GM19035 (cell line): ENCODE measurements at regions not wholly inside any gene's neighbourhood (a gene's known extent, or its start where the extent isn't known, plus 50 kb on each side); places are given as distances from the start of the nearest gene placed in this dataset.
"Not testable (repeated sequence)": the region's sequence is repeated elsewhere in the genome, so short reads cannot be mapped to it uniquely, and the experiment has no call there.

Experiments
- ATAC-seq: cut with Tn5 transposase; IDR thresholded peaks from one replicate; pipeline ENCODE4 v1.9.1; 2021; ENCODE audit not compliant: unreplicated experiment

DNA sequence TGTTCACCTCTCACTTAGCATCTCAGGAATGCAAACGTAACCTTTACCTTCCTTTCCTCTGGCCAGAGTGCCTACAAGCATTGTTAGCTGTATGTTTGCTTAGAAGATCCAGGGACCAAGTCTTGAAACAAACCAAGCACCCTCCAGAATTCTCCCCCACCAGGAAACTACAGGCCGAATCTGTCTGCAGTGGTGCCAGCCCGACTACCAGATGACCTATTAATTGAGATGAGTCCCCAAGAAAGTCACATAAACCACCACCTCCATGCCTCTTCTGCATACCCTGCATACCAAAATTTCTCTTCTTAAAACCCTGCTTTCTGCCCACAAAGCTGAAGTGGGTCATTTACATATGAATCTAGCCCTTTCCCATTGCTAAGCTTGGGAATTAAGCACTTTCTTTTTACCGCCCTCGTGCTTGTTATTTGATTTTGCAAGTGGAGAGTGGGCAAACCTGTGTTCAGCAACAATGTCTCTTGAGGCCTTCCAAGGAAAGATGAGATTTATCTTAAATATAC, 1239.1 kb downstream of the CDH12 start:
- ATAC-seq, result no peak

DNA sequence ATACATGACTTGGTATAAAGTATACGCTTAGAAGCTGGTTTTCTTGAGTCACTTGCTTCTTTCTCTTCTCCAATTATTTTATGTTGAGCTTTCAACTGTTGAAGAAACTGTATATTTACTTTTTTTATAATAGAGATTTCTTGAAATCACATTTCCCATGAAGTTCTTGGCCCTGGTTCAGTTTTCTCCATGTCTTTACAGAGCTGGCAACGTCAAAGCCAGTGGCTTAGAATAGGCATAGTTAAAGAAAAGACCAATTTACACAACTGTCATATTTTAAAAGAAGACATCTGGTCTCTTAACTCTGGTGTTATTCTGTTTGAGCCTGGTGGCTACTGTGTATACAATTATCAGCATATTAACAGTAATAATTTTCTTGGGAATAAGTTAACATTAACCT, 1249.3 kb downstream of the CDH12 start:
- ATAC-seq, result no peak

DNA sequence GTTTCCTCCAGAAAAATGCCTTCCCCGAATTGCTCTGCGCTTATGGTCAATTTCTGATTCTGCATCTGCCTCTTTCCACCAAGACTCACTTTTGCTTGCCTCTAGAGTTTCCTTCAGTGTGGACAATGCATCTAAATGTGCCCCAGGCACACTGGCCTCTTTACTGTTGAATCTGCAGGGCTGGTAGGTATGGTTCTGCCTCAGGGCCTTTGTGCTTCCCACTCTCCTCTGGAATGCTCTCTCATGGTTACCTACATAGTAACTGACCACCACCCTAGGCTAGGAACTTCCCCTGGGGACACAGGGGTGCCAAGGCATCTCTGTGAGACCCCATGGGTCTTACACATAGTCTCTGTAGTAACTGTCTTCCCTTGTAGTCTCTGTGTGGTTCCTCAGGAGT, 1258.6 kb downstream of the CDH12 start:
- ATAC-seq, result no peak

DNA sequence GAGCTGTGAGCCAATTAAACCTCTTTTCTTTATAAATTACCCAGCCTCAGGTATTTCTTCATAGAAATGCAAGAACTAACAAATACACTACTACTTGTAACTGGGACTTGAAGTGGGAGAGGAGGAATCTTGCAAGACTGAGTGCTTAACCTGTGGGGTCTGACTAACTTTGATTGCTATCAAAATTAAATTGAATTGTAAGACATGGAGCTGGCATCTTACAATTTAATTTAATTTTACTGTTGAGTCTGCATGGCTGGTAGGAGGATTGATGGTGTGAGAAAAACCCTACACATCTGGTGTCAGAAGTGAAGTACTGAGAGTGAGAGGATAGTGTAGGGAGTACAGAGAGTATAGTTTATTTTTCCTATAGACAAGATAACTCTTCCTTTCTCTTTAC, 1259.9 kb downstream of the CDH12 start:
- ATAC-seq, result no peak

DNA sequence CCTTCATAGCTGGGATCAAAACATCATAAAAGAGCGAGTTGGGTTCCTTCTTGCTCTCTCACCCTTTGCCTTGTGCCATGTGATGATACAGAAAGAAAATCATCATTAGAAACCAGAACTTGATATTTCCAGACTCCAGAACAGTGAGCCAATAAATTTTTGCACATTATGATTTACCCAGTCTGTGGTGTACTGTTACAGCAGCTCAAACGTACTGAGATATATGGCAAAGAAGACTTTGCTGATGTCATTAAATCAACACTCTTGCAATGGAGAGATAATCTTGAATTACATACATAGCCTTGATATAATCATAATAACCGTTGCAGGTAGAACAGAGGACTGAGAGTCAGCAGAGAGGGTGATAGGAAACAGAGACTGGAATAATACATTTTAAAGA, 1271.6 kb downstream of the CDH12 start:
- ATAC-seq, result no peak

GRCh38 chr5:21574961-21575360, 1278.2 kb downstream of the CDH12 start:
- no peak for ATAC-seq

DNA sequence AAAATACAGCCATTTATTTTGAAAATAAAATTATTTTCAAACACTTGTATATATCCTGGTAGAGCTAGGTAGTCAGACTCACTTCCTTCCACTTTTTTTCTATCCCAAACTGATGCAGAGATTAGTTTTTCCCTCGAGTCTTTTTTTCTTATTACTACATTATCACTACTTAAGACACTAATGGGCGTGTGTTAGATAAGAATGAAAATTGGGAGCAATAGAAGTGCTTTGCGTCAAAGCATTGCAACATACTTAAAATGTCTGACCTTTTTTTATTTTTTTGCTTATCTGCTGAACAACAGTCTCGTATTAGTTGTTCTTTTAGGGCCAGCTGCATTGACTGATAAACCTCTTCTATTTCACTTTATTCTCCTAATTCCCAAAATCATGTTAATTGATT, 1278.7 kb downstream of the CDH12 start:
- ATAC-seq, result no peak

DNA sequence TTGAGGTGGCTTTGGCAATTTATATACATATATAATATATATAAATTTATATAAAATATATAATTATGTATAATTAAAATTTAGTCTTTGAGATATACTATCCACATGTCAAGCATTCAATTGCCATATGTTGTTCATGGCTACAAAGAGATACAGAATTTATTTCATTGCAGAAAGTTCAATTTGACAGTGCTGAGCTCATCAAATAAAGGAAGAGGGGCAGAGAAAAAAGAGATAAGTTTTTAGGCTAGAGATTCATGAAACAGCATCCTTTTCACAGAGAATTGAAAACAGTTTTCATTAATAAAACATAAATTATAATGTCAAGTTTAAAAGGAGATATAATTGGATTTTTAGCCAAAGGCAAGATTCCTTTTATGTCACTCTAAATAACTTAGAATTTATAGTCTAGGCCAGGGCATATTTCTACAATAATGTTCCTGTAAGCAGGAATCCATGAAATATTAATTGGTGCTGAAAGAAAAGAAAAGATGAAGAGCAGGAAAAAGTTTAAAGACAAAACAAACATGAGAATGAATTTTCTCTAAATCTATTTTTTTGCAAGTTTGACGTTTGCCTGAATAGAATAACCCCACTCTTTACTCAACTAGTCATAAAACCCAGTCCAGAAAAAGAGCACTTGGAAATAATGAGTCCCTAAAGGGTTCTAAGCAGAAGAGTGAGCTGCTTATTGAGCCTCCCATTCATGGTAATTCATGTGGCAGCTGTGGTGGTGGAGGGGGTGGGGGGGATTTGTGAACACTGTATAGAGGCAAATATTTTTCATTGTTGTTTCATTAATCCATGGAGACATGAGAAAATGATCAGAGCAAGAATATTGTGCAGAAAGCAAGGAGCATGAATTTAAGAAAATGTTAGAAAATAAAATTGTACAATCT, 1279.5 kb downstream of the CDH12 start:
- no peak for ATAC-seq

DNA sequence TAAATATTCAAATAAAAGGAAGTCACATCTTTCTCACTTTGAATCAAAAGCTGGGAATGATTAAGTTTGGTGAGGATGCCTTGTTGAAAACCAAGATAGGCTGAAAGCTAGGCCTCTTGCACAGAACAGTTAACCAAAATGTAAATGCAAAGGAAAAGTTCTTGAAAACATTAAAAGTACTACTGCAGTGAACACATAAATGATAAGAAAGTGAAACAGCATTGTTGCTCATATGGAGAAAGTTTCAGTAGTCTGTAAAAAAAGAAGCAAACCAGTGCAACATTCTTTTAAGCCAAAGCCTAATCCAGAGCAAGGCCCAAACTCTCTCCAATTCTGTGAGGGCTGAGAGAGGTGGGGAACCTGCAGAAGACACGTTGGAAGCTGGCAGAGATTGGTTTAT, 1281.9 kb downstream of the CDH12 start:
- ATAC-seq, result not testable (repeated sequence)

DNA sequence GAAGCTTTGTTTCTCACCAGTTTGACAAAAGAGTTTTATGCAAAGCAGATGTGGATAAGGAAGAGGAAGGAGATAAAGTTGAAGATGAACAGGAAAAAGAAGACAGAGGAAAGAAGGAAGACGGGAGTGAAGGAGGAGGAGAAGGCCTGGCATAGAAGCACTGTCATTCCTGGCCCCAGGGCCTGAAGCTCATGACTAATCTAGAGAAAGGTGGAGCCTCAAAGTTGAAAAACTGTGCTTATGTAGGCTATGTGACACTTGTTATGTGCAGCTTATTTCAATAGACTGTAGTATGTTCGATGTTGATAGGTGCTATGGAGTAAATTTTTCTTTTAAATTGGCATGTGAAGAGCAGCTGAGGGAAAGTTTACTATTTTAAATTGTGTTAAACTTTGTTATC, 1294.0 kb downstream of the CDH12 start:
- not testable (repeated sequence) for ATAC-seq

- ATAC-seq, result not testable (repeated sequence)
Measured at GRCh38 chr5:21552263-21552662, 1300.9 kb downstream of the CDH12 start.

DNA sequence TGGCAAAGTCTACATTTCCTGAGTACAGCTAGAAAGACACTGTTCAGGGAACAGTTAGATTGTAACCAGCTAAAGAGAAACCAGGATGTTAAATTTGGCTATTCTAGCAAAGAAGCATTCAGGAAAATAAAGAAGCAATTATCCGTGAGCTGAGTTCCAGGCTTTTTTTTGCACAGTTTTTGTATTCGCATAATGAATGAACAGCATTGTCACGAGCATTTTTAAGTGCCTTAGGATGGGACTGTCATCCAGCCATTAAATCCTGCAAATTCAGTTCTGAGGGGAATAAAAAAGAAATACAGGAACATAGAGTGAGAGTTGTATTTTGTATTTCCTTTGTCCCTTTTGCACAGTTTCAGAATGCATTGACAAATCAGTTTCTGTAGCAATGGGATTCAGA, 1302.2 kb downstream of the CDH12 start:
- ATAC-seq, result not testable (repeated sequence)

GRCh38 chr5:21547656-21548055, 1305.5 kb downstream of the CDH12 start:
- ATAC-seq, result not testable (repeated sequence)

- not testable (repeated sequence) for ATAC-seq
Measured at GRCh38 chr5:21535114-21535513, 1318.0 kb downstream of the CDH12 start.

DNA sequence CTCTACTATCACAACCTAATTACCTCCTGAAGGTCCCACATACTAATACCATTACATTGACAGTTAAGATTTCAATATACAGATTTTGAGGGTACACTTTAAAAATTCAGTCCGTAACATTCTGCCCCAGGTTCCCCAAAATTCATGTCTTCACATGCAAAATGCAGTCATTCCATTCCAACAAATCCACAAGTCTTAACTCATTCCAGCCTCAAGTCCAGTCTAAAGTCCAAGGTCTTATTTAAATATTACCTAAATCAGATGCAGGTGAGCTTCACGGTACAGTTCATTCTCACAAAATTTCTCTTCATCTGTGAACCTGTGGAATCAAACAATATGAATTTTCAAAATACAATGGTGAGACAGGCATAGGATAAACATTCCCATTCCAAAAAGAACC, 1332.0 kb downstream of the CDH12 start:
- not testable (repeated sequence) for ATAC-seq

DNA sequence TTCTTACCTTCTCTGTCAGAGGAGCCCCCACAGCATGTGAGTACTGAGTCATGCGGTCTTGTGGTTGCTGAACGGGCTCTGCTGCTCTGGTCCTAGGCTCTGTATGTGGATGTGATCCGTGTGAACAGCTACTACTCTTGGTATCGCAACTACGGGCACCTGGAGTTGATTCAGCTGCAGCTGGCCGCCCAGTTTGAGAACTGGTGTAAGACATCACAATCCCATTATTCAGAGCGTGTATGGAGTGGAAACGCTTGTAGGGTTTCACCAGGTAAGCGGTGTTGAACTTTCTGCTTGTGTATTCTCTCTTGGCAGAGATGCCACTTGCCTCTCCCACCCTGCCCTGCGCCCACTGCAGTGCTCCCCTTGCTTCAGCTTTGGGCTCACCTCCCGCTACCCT, 1356.2 kb downstream of the CDH12 start:
- not testable (repeated sequence) for ATAC-seq

DNA sequence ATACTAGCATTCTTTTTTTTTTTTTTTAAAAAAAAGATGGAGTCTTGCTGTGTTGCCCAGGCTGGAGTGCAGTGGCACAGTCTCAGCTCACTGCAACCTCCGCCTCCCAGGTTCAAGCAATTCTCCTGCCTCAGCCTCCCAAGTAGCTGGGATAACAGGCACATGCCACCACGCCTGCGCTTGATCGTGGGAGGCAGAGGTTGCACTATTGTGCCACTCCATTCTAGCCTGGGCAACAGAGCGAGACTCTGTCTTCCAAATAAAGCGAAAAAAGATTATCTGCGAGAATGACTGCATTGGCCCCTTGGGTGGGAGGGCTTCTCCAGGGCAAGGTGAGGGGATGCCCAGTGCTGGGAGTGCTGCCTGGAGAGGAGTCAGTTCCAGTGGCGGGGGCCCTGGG, 1357.1 kb downstream of the CDH12 start:
- ATAC-seq, result not testable (repeated sequence)

DNA sequence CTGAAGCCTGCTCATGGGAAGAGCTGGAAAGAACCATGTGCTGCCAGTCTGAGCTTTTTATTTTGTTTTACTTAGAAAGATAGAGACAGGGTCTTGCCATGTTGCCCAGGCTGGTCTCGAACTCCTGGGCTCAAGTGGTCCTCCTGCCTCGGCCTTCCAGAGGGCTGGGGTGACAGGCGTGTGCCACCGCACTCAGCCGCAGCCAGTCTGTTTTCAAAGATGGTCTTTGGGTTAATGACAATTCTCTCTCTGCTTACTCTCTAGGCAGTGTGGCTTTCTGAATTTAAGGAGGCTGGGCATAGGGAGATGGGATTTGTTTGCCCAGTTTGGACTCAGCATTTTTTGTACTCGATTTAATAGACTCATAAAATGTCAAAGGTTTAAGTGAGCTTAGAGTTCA, 1357.9 kb downstream of the CDH12 start:
- ATAC-seq, result not testable (repeated sequence)

- not testable (repeated sequence) for ATAC-seq
Measured at GRCh38 chr5:21494033-21494432, 1359.1 kb downstream of the CDH12 start.

DNA sequence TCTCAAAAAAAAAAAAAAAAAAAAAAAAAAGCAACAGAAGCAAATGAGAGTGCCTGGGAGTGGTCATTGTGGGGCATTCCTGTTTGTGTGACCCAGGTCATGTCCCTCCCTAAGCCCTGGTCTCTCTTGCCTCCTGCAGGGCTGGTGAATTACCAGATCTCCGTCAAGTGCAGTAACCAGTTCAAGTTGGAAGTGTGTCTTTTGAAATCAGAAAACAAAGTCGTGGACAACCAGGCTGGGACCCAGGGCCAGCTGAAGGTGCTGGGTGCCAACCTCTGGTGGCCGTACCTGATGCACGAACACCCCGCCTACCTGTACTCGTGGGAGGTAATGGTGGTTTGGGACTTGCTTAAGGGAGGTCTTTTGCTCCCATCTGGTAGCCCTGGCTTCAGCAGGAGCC, 1362.0 kb downstream of the CDH12 start:
- ATAC-seq, result not testable (repeated sequence)

DNA sequence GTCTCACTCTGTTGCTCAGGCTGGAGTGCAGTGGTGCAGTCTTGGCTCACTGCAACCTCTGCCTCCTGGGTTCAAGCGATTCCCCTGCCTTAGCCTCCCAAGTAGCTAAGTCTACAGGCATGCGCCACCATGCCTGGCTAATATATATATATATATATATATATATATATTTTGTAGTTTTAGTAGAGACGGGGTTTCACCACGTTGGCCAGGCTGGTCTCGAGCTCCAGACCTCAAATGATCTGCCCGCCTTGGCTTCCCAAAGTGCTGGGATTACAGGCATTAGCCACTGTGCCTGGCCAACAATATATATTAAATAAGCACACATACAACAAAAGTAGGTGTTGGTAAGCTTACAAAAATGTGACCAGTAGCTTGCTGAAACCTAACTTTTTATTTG, 1364.3 kb downstream of the CDH12 start:
- not testable (repeated sequence) for ATAC-seq

DNA sequence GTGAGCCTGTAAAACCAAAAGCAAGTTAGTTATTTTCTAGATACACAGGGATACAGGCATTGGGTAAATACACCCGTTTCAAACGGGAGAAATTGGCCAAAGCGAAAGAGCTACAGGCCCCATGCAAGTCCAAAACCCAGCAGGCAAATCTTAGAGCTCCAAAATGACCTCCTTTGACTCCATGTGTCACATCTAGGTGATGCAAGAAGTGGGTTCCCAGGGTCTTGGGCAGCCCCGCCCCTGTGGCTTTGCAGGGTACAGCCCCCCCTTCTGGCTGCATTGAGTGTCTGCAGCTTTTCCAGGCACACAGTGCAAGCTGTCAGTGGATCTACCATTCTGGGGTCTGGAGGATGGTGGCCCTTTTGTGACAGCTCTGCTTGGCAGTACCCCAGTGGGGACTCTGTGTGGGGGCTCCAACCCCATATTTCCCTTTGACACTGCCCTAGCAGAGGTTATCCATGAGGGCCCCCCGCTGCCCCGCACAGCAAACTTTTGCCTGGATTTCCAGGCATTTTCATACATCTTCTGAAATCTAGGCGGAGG, 1367.6 kb downstream of the CDH12 start:
- not testable (repeated sequence) for ATAC-seq
